GM12872 (cell line): ENCODE measurements at regions not wholly inside any gene's neighbourhood (a gene's known extent, or its start where the extent isn't known, plus 50 kb on each side); places are given as distances from the start of the nearest gene placed in this dataset.

Experiments
- CTCF ChIP-seq: IDR thresholded peaks from 3 replicates; pipeline ENCODE4 v1.5.1; 2011; ENCODE audit warnings: low read depth, mild to moderate bottlenecking, low read length, moderate library complexity; ENCODE audit not compliant: insufficient read depth

- no peak for TF ChIP-seq CTCF
Observed at GRCh38 chr2:181124497-181124896, 144.1 kb downstream of the UBE2E3 start.

- TF ChIP-seq CTCF = no peak
Observed at GRCh38 chr2:181125359-181125758, 145.0 kb downstream of the UBE2E3 start.

- no peak for TF ChIP-seq CTCF
Observed at GRCh38 chr2:181126311-181126868, 146.0 kb downstream of the UBE2E3 start.

GRCh38 chr2:181128199-181128598 lies 147.8 kb downstream of the UBE2E3 start:
- no peak for TF ChIP-seq CTCF

- no peak for TF ChIP-seq CTCF
Observed at GRCh38 chr2:181129364-181130056, 149.1 kb downstream of the UBE2E3 start.

- no peak for TF ChIP-seq CTCF
Observed at GRCh38 chr2:181130686-181131085, 150.3 kb downstream of the UBE2E3 start.

- TF ChIP-seq CTCF = no peak
Observed at GRCh38 chr2:181131584-181131983, 151.2 kb downstream of the UBE2E3 start.
